ENCODE measurements at regions not wholly inside any gene's neighbourhood (a gene's known extent, or its start where the extent isn't known, plus 50 kb on each side); places are given as distances from the start of the nearest gene placed in this dataset.

GRCh38 chr16:77488652-77489051 is 53.8 kb upstream of the ADAMTS18 start:
- Histone ChIP-seq H2AFZ (ENCODE audit: low read length) (no peak overlapping the region), H3K4me1 (ENCODE audit: insufficient read depth, low read length) (no peaks in the 10 kb centered on the region), H3K9me3 (ENCODE audit: low read depth, low read length) (no peaks in the 10 kb centered on the region), H3K4me2 (ENCODE audit: insufficient read depth, low read length) (no peak overlapping the region), H4K20me1 (ENCODE audit: insufficient read depth, low read length) (no peaks in the 10 kb centered on the region), H3K79me2 (ENCODE audit: insufficient read depth, low read length) (no peaks in the 10 kb centered on the region), H3K4me3 (ENCODE audit: insufficient read depth, low read length) (no peak overlapping the region), H3K36me3 (ENCODE audit: insufficient read depth, low read length) (no peaks in the 10 kb centered on the region), H3K27ac (ENCODE audit: low read depth, low read length) (no peak overlapping the region), H3K27me3 (ENCODE audit: insufficient read depth, low read length) (peaks cover 3% of the 10 kb centered on the region)
- DNase-seq (ENCODE audit: insufficient read length, low spot score, missing footprints): no peak
- TF ChIP-seq CTCF (IDR thresholded peaks at IDR 0.05; ENCODE audit: extremely low read depth, low read depth, low read length): no peak

GRCh38 chr16:77491091-77491490 is 56.3 kb upstream of the ADAMTS18 start:
- peaks cover 3% of the 10 kb centered on the region for H3K27me3 ChIP-seq (ENCODE audit: insufficient read depth, low read length)

DNA sequence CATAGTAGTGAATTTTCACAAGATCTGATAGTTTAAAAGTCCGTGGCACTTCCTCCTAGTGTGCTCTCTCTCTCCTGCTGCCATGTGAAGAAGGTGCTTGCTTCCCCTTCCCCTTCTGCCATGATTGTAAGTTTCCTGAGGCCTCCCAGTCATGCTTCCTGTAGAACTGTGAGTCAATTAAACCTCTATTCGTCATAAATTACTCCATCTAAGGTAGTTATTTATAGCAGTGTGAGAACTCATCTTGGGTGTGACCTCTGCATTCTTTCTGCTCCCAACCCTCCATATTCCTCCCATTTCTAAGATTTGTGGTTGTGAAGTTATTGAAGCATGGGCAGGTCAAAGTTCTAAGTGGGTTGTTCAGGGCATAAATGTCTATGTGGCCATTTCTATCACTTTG is 62.1 kb upstream of the ADAMTS18 start:
- no peaks in the 10 kb centered on the region for H4K20me1 ChIP-seq (ENCODE audit: insufficient read depth, low read length)
- H2AFZ ChIP-seq (ENCODE audit: low read length): no peak overlapping the region
- no peaks in the 10 kb centered on the region for H3K9me3 ChIP-seq (ENCODE audit: low read depth, low read length)
- no peak overlapping the region for H3K27ac ChIP-seq (ENCODE audit: low read depth, low read length)
- no peak for DNase-seq (ENCODE audit: insufficient read length, low spot score, missing footprints)
- peaks cover 5% of the 10 kb centered on the region for H3K27me3 ChIP-seq (ENCODE audit: insufficient read depth, low read length)
- no peaks in the 10 kb centered on the region for H3K36me3 ChIP-seq (ENCODE audit: insufficient read depth, low read length)
- H3K4me1 ChIP-seq (ENCODE audit: insufficient read depth, low read length): peaks cover 9% of the 10 kb centered on the region
- no peaks in the 10 kb centered on the region for H3K79me2 ChIP-seq (ENCODE audit: insufficient read depth, low read length)
- H3K4me2 ChIP-seq (ENCODE audit: insufficient read depth, low read length): no peak overlapping the region
- no peak for TF ChIP-seq CTCF (IDR thresholded peaks at IDR 0.05; ENCODE audit: extremely low read depth, low read depth, low read length)
- H3K4me3 ChIP-seq (ENCODE audit: insufficient read depth, low read length): no peak overlapping the region

More at GRCh38 chr16:77491091-77491490, 56.3 kb upstream of the ADAMTS18 start:
- H2AFZ ChIP-seq (ENCODE audit: low read length): no peak overlapping the region
- H3K36me3 ChIP-seq (ENCODE audit: insufficient read depth, low read length): no peaks in the 10 kb centered on the region
- H3K4me2 ChIP-seq (ENCODE audit: insufficient read depth, low read length): no peak overlapping the region
- DNase-seq (ENCODE audit: insufficient read length, low spot score, missing footprints): no peak
- no peak overlapping the region for H3K4me3 ChIP-seq (ENCODE audit: insufficient read depth, low read length)
- no peaks in the 10 kb centered on the region for H4K20me1 ChIP-seq (ENCODE audit: insufficient read depth, low read length)
- no peaks in the 10 kb centered on the region for H3K4me1 ChIP-seq (ENCODE audit: insufficient read depth, low read length)
- TF ChIP-seq CTCF (IDR thresholded peaks at IDR 0.05; ENCODE audit: extremely low read depth, low read depth, low read length): no peak
- no peaks in the 10 kb centered on the region for H3K79me2 ChIP-seq (ENCODE audit: insufficient read depth, low read length)
- H3K9me3 ChIP-seq (ENCODE audit: low read depth, low read length): no peaks in the 10 kb centered on the region
- no peak overlapping the region for H3K27ac ChIP-seq (ENCODE audit: low read depth, low read length)

- Histone ChIP-seq H3K36me3 (ENCODE audit: insufficient read depth, low read length) (no peaks in the 10 kb centered on the region), H3K4me3 (ENCODE audit: insufficient read depth, low read length) (no peak overlapping the region), H3K27ac (ENCODE audit: low read depth, low read length) (no peak overlapping the region), H3K9me3 (ENCODE audit: low read depth, low read length) (no peaks in the 10 kb centered on the region), H3K27me3 (ENCODE audit: insufficient read depth, low read length) (peaks cover 4% of the 10 kb centered on the region), H3K4me1 (ENCODE audit: insufficient read depth, low read length) (peaks cover 9% of the 10 kb centered on the region), H3K79me2 (ENCODE audit: insufficient read depth, low read length) (no peaks in the 10 kb centered on the region), H4K20me1 (ENCODE audit: insufficient read depth, low read length) (no peaks in the 10 kb centered on the region), H2AFZ (ENCODE audit: low read length) (peak overlapping the region; percentile 22), H3K4me2 (ENCODE audit: insufficient read depth, low read length) (peak overlapping the region; percentile 36)
- peak; percentile 60 for DNase-seq (ENCODE audit: insufficient read length, low spot score, missing footprints)
- TF ChIP-seq CTCF (IDR thresholded peaks at IDR 0.05; ENCODE audit: extremely low read depth, low read depth, low read length): no peak
Measured at GRCh38 chr16:77499373-77500285, 64.8 kb upstream of the ADAMTS18 start.
